ENCODE measurements at regions not wholly inside any gene's neighbourhood (a gene's known extent, or its start where the extent isn't known, plus 50 kb on each side); places are given as distances from the start of the nearest gene placed in this dataset.

DNA sequence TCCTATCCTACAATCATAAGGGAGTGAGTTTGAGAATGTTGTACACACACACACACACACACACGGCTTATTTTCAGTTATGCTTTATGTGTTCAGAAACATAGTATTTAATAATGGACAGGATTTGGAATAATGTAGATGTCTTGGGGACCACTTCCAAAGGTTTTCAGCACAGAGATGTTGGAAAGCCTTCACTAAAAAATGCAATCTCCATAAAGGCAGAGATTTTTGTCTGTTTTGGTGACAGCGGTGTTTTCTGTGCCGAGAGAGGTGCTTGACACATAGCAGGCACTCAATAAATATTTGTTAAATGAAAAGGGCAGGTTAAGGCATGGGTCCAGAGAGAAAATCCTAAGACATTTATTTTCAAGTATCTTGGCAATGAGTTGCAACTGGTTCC, 428.2 kb upstream of the RGMA start (continued):
- no peak for TF ChIP-seq NR0B1 (IDR thresholded peaks at IDR 0.05; ENCODE audit: partially characterized antibody)
- TF ChIP-seq BRCA1 (IDR thresholded peaks at IDR 0.05): no peak
- TF ChIP-seq BRCA1 (CRISPR knock-in tag; IDR thresholded peaks at IDR 0.05): no peak
- no peak for TF ChIP-seq ESRRB (CRISPR knock-in tag; IDR thresholded peaks at IDR 0.05; ENCODE audit: borderline replicate concordance)
- TF ChIP-seq ATF7 (IDR thresholded peaks at IDR 0.05): no peak
- TF ChIP-seq ZBED1 (IDR thresholded peaks at IDR 0.05): no peak
- TF ChIP-seq, protein P1, sequence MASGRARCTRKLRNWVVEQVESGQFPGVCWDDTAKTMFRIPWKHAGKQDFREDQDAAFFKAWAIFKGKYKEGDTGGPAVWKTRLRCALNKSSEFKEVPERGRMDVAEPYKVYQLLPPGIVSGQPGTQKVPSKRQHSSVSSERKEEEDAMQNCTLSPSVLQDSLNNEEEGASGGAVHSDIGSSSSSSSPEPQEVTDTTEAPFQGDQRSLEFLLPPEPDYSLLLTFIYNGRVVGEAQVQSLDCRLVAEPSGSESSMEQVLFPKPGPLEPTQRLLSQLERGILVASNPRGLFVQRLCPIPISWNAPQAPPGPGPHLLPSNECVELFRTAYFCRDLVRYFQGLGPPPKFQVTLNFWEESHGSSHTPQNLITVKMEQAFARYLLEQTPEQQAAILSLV (tag; IDR thresholded peaks at IDR 0.05): no peak
- TF ChIP-seq NONO (IDR thresholded peaks at IDR 0.05; ENCODE audit: low read depth in 2 of 2, low read length in 1 of 2): no peak
- no peak for TF ChIP-seq KDM5B (IDR thresholded peaks at IDR 0.05; ENCODE audit: insufficient replicate concordance, low read depth, low read length)
- TF ChIP-seq ZNF785 (CRISPR knock-in tag; IDR thresholded peaks at IDR 0.05): no peak

Measured in K562 (cell line).